ENCODE measurements at regions not wholly inside any gene's neighbourhood (a gene's known extent, or its start where the extent isn't known, plus 50 kb on each side); places are given as distances from the start of the nearest gene placed in this dataset.

DNA sequence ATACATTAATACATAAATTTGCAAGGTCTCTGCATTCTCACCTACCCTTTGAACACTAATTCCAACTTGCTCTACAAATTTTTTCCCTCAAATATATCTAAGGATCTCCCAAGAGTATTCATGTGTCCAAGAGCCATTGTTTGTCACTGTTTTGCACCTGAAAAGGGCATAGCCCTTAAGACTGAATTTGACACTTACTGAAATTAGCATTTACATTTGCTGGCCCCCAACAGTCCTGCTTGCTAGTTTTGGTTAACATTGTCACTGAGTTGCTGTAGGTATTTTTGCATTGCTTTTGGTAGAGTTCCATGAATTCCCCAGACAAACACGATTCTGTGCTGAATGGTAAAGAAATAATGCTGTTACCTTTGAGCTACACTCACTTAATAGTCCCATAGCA, 57.3 kb downstream of the KCNA4 start:
- DNase-seq (ENCODE audit: low read depth in 3 of 3) = no peak

DNA sequence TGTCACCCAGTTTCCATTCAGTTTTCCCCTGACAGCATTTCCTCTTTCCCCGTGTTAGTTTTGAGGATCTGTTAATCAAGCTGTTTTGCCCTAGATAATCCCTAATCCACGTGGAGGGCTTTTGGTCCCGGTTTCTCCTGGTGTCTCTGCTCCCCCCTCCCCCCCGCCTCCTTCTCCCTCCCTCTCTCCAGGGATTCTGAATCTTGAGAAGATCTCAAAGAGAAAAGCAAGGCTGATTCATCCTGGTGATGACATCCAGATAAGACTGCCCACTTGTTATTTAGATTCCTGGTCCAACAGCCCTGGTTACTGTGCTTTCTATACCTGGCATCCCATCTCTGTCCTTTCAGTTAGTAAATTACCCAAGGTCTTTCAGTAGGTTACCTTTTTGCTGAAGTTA, 59.4 kb downstream of the KCNA4 start:
- DNase-seq (ENCODE audit: low read depth in 3 of 3) = no peak

DNA sequence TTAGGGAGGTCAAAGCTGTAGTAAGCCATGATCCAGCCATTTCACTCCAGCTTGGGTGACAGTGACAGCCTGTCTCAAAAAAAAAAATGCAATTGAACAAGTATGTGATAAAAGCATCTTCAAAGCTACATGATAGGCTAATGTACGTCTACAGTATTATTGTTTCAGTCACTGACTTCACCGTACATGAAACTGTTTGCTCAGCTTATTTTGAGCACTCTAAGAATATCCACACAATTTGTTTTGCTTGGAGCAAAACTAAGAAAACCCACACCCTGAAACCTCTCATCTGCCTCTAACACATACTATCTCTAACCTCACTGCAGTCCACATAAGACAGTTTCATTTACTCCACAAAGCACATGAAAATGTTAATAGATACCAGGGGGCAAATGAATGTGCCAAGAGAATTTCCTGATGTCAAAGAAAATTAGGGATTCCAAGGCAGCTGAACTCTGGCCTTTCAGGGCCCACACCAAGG, 60.7 kb downstream of the KCNA4 start:
- DNase-seq (ENCODE audit: low read depth in 3 of 3) = no peak

DNA sequence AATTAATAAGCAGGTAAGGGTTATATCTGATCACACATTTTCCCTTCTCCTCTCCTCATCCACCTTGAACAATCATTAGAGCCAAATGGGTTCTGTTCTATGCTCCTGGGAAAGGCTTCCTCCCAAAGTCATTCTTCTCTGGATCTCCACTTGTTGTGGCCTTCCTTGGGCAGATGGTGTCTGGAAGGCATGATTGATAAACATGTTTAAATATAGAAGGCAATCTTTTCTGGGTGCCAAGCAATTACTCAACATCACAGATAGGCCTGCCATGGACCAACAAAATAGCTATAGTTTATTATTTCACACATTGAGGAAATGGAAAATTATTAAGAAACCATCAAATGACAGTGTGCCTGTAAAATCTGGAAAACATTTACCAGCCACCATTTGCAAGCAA, 73.5 kb downstream of the KCNA4 start:
- DNase-seq (ENCODE audit: low read depth in 3 of 3) = no peak

DNA sequence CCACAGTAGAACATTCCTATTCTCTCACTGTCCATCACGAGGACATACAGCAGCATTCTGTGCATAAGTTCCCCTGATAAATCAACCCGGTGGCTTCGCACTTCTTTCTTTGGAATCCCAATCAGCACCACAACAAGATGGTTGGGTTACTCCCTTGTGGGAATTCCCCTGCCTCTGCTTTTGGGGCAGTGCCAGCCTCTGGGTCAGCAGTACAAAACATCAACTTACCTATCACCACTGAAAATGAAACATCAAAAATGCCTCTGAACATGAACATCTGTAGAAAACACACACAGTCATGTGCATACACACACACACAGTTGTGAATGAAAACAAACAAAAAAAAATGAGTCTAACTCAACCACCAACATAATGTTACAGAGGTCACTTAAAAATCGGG, 79.3 kb downstream of the KCNA4 start:
- DNase-seq (ENCODE audit: low read depth in 3 of 3) = no peak

DNA sequence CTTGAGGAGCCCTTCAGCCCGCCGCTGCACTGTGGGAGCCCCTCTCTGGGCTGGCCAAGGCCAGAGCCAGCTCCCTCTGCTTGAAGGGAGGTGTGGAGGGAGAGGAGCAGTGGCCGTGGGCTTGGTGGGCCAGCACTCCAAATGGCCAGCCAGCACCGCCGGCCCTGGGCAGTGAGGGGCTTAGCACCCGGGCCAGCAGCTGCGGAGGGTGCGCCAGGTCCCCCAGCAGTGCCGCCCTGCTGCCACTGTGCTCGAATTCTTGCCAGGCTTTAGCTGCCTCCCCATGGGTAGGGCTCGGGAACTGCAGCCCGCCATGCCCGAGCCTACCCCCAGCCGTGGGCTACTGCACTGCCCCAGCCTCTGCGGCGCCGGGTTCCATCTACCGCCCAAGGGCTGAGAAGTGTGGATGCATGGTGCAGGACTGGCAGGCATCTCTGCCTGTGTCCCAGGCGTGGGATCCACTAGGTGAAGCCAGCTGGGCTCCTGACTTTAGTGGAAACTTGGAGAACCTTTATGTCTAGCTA, 82.7 kb downstream of the KCNA4 start:
- no peak for DNase-seq (ENCODE audit: low read depth in 3 of 3)

DNA sequence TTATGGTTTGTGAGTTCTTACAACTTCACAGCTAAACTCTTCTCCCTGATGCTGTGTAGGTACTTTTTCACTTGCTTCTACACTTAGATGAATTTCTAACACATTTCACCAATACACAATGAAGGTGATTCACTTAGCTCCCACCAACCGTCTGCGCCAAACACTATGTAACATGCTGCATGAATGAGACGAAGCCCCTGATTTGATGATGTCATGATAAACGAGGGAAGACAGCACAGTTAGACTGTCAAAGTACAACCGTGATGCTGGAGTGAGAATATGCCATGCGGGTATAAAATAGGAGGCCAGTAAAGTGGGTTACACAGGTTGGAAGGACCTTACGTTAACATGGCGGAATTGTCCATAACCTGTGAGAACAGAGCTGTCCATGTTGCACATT, 100.8 kb downstream of the KCNA4 start:
- no peak for DNase-seq (ENCODE audit: low read depth in 3 of 3)

DNA sequence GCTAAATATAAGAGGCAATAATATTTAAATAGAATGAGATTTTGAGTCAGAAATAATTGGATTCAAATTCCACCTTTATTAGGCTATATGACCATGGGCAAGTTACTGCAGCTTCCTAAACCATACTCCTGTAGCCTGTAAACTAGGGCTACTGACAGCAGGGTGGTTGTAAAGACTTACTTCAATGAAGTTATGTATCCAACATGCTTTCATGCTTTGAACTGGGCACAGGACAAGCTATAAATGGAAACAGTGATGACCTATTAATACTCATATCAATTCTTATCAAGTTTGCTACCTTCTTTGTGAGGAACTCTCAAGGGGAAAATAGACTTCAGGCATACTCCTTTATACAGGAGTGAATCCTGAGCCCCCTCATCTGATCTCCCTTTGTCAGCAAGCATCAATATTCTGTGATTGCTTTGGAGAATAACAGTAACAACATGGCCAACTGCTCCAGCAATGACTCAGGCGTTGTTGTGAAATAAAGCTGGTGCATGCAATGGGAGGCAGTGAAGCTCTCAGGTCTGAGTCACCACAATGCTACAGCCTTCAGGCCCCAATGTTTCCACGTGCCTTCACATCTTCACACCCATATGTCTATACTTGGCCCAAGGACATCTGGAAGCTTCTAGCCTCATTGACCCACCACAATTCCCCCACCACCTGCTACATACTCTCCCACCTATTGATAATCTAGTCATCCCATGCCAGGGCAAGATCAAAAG, 102.5 kb downstream of the KCNA4 start:
- no peak for DNase-seq (ENCODE audit: low read depth in 3 of 3)

DNA sequence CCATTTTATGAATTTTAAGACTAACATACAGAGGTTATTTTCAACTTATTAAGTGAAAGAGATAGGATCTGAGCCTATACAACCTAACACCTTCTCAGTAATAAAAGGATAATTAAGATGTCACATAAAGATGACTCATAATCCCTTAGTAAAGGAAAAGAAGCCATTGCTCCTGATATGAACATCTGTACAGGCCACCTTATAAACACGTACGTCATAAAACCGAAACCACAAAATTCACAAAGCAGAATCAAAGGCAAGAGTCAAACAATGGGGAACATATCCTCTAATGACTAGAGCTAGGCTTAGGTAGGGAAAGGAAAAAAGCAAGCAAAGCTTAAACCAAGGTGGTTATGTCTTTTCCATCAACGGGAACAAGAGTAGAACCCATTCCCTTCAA, 103.5 kb downstream of the KCNA4 start:
- no peak for DNase-seq (ENCODE audit: low read depth in 3 of 3)

DNA sequence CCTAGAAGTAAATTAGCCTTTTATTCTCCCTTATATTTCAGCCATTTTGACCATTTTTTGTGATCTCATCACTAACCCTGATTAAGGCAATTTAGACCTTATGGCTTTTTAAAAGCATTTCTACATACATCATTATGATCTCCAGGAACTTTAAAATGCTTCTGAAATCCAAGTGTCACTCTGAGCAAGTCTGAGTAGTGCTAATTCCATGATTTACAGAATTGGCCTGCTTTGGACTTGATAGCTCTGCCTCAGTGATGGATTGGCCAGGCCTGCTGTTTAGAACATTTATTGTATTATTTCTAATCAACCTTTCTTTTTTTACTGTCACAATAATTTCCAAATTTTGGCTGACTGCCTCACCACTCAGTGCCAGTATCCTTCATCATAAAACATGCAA, 116.4 kb downstream of the KCNA4 start:
- no peak for DNase-seq (ENCODE audit: low read depth in 3 of 3)

DNA sequence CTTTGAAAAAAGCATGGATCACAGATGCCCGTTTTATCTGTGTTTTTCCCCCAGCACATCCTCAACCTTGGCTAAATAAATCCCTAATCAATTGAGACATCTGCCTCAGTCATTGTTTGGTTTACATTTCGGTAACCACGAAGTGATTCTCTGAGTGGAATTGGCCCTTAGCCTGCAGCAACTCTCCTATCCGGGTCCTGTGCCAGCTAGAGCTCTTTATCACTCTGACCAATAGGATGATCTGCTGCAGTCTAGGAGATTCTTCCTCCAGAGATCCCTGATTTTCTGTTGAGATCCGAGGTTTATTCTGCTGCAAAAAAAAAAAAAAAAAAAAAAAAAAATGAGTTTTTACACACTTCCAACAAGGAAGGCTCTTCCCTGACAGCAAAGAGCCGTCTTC, 137.3 kb downstream of the KCNA4 start:
- no peak for DNase-seq (ENCODE audit: low read depth in 3 of 3)

DNA sequence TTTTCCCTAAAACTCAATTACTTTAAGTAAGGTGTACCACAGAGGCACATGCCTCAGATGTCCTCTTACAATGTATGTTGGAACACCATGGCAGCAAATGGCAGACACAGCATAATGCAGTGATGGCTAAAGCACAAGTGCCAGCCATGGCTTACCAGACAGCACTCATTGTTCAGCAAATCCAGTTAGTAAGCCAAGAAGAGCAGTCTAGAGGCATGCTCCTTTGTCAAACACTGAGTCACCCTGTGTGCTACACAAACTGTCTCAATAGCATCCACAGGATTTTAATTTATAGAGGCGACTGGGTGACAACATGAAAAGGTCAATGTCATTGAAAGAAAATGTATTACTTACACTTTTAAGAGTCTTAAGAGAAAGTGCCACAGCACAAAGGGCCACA, 140.6 kb downstream of the KCNA4 start:
- DNase-seq (ENCODE audit: low read depth in 3 of 3) = no peak

DNA sequence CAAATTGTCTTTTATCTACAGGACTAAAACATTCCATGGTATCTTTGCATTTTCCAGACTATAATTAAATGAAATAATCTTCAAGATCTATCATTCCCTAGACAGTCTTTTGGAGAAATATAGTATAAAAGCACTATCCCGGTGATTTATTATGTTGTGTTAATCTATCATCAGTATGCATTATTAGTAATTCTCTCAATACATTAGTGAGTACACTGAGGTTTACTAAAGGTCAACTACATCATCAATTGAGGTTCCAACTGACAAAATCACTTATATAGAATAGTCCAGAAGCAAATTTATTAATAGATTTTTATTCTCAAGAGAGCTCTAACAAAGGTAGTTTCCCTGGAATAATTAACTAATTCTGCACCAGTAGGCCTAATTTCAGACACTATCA, 169.6 kb downstream of the KCNA4 start:
- no peak for DNase-seq (ENCODE audit: low read depth in 3 of 3)

DNA sequence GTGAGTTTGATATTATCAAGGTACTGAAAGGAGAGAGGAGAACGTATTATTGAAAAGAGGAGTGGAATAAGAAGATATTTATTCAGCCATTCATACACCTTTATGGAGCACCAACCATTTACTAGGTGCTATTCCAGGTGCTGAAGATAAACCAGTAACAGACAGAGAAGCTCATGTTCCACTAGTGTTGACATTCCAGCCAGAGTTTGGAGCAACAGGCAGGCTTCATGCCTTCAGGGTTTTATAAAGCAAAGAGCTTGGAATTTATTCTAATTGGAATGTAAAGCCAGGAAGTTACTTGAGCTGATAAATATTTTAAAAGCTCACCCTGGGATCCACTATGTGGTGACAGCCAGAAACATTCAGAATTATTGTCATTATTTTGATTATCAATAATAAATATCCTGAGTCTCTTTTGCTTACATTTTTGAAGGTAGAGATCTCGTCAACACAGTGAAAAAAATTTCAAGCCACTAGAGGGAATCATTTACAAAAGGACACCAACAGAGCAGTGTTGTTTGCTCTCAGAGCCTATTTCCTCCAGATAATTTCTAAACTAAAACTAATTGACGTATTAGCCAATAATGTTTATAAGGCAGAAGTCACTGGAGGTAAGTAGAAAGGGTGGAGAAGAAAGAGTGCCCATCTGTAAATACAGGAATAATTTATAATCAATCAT, 172.0 kb downstream of the KCNA4 start:
- DNase-seq (ENCODE audit: low read depth in 3 of 3) = no peak

DNA sequence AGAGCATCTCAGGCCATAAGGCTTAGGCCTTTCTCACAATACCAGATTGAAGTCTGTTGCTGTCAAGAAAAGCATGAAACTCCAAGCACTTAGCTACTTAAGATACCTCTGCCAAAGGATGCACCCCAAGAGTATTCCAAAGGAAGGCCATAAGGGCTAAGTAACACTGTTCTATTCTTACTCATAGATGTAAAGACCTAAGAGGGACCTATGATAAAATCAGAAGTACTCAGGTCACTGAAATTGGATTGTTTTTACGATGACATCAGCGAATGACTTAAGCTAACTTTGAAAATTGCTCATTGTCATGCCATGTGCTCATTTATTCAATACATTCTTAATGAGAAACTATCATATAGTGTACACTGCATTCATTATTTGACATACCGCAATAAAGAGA, 172.8 kb downstream of the KCNA4 start:
- DNase-seq (ENCODE audit: low read depth in 3 of 3) = no peak

DNA sequence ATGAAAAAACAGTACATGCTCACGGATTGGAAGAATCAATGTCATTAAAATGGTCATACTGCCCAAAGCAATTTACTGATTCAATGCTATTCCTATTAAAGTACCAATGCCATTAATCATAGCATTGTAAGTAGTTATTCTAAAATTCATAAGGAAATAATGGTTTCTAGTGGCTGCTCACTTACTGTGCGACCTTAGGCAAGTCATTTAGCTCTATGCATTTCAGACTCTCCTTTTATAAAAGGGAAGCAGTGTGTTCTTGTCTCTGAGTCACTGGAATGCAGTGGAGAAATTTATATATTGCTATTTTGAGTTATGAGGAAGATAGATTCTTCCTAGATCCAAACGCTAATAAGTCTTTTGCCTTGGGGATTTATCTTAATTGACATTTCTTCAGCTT, 174.8 kb downstream of the KCNA4 start:
- no peak for DNase-seq (ENCODE audit: low read depth in 3 of 3)

DNA sequence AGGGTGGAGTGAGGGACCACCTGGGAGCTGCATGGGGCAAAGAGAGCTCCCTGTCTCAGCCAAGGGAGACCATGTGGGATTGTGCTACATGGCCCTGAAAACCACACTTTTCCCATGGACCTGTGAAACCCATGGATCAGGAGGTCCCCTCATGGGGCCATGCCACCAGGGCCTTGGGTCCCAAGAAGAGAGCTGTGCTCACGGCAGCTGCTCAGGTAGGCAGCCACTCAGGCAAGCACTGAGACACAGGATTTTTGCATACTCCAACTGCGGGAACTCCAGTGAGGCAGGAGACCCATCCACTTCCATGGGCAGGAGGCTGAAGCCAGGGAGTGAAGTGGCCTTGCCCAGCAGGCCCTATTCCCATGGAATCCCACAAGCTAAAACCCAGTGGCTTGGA, 190.0 kb downstream of the KCNA4 start:
- DNase-seq (ENCODE audit: low read depth in 3 of 3) = no peak

DNA sequence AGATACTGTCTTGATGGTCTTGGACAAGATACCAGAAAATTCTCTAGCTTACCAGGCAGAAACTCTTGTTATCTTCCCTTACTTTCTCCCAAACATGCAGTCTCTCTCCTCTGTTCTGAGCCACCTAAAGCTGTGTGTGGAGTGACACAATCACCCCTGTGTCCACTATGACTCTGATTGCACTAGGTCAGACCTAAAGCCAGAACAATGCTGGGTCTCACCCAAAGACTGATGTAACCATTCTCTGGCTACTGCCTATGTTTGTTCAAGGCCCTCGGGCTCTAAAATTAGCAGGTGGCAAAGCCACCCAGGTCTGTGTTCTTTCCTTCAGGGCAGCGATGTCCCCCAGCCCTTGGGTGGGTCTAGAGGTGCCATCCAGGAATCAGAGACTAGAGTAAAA, 200.5 kb downstream of the KCNA4 start:
- DNase-seq (ENCODE audit: low read depth in 3 of 3) = no peak

DNA sequence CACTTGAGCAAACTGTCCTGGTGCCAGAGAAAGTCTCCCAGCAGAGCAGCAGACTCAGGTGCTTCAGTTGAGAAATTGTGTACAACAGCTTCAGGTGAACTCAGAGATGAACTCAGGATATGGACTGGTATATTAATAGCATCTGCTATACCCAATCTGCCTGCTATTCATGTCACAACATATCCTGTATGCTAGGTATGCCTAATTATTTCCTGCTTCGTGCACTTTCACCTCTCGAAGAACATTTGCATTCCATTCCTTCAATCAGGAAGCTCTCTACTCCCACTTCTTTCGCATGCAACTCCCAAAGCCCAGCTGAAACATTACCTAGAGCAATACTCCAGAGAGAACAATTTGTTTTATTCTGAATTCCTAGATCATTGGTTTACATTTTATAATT, 207.7 kb downstream of the KCNA4 start:
- no peak for DNase-seq (ENCODE audit: low read depth in 3 of 3)

DNA sequence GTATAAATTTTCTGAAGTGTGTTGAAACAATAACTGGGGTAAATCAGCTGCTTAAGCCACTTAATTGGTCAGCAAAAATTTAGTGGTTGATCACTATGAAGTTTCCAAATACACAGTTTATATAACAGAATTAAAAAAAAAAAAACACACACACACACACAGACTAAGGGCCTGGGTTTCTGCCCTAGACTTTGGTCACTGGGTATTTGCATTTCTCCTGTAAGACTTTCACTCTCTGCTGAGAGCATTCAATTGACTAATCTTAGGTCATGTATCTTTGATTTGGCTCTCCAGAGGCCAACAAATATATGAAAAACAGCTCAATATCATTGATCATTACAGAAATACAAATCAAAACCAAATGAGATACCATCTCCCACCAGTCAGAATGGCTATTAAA, 214.3 kb downstream of the KCNA4 start:
- no peak for DNase-seq (ENCODE audit: low read depth in 3 of 3)

DNA sequence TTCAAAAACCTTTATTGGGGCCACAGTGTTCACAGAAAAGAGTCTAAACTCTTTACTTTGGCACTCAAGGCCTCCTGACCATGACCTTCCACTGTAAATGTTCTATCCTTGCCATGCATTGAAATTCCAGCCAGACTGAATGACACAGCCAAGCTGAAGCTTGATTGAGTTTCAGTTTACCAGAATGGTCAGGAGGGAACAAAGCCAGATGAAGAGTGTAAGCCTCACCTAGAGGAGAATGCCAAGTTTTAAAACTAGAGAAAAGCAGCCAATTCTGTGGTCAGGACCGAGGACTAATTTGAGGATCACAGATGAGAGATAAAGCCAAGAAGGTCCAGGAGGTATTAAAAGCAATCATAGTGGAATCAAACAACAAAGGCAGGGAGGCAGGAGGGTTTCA, 215.3 kb downstream of the KCNA4 start:
- no peak for DNase-seq (ENCODE audit: low read depth in 3 of 3)

DNA sequence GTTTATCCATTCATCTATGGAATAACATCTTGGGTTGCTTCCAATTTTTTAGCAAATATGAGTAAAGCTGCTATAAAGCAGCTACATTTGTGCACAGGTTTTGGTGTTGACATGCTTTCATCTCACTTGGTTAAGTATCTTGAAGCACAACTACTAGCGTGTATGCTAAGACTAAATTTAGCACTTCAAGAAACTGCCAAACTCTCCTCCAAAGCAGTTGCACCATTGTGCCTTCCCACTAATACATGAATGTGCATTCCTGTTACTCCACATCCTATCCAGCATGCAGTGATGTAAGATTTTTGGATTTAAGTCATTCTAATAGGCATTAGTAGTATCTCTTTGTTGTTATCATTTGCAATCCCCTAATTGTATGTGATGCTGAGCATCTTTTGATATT, 230.7 kb downstream of the KCNA4 start:
- no peak for DNase-seq (ENCODE audit: low read depth in 3 of 3)

DNA sequence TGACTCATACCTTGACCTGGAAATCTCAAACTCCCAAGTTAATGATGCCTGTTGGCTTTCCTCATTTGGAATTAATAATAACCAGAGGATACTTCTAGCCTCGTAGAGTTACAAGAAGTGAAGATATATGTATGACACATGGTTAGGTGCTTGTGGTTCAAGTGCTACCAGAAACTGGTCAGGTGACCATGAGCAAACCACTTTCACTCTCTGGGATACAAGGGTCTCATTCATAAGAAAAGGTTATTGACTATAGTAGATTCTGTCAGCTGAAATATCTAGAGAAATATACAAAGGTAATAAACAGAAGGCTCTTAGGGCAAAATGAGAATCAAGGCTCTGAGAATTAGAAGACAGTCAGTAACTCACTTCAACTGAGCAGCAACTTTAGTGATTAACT, 233.3 kb downstream of the KCNA4 start:
- no peak for DNase-seq (ENCODE audit: low read depth in 3 of 3)

DNA sequence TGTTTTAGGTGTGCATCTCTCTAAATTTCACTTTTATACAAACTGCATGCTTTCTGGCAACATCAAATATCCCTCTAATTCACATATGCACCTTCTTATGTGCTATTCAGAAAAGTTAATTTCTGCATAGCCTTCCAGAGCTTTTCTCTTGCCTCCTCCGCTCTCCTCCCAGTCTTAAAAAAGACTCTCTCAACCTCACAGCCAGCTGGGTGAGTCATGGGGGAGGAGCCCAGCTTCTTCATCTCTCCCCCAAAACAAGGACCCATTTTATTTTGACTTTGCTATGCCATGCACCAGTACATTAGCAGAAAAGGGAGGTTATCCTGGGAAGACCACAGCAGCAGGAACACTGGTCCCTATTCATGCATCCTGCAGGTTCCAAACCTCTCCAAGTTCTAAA, 234.4 kb downstream of the KCNA4 start:
- DNase-seq (ENCODE audit: low read depth in 3 of 3) = no peak

Measured in stimulated activated CD4-positive, alpha-beta T cell treated with anti-CD3 and anti-CD28 coated beads, TNF-alpha, amount 100 ng/mL, for 48 hours (primary cell).